ENCODE measurements at regions not wholly inside any gene's neighbourhood (a gene's known extent, or its start where the extent isn't known, plus 50 kb on each side); places are given as distances from the start of the nearest gene placed in this dataset.

- no peaks in the 10 kb centered on the region for H3K36me3 ChIP-seq
- H3K27ac ChIP-seq = no peak overlapping the region
- DNase-seq (ENCODE audit: low spot score in 2 of 2) = no peak
- intact Hi-C loops (cut with DNase I; ENCODE audit: low total_unique reads) = no loop called here
- no peaks in the 10 kb centered on the region for H3K4me1 ChIP-seq
- TF ChIP-seq POLR2A (IDR thresholded peaks at IDR 0.05) = no peak
- TF ChIP-seq POLR2AphosphoS5 (IDR thresholded peaks at IDR 0.05) = no peak
- TF ChIP-seq, protein P1, sequence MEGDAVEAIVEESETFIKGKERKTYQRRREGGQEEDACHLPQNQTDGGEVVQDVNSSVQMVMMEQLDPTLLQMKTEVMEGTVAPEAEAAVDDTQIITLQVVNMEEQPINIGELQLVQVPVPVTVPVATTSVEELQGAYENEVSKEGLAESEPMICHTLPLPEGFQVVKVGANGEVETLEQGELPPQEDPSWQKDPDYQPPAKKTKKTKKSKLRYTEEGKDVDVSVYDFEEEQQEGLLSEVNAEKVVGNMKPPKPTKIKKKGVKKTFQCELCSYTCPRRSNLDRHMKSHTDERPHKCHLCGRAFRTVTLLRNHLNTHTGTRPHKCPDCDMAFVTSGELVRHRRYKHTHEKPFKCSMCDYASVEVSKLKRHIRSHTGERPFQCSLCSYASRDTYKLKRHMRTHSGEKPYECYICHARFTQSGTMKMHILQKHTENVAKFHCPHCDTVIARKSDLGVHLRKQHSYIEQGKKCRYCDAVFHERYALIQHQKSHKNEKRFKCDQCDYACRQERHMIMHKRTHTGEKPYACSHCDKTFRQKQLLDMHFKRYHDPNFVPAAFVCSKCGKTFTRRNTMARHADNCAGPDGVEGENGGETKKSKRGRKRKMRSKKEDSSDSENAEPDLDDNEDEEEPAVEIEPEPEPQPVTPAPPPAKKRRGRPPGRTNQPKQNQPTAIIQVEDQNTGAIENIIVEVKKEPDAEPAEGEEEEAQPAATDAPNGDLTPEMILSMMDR (IDR thresholded peaks at IDR 0.05) = no peak
- H3K27me3 ChIP-seq = no peaks in the 10 kb centered on the region
- no peaks in the 10 kb centered on the region for H3K9me3 ChIP-seq
- H3K4me3 ChIP-seq = no peak overlapping the region
These were observed 325.5 kb upstream of the ARID1B start for GRCh38 chr6:156451726-156452125.

DNA sequence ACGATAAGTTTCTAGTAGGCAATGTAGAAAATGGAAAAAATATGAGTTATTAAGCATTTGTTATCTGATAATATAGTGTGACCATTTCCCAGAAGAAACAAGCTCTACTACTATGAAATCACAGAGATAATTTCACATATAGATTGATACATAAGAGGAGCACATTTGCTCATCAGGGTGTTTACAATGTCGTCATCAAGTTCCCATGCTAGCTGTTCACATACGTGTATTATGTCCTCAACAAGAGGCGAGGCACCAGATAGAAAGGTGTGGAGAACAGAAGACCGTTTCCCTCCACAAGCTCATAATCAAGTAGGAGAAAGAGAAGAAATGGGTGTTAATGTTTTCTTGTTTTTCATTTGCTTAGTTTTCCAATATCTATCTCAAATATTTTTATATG is 326.1 kb upstream of the ARID1B start:
- Histone ChIP-seq H3K36me3 (no peaks in the 10 kb centered on the region), H3K27me3 (no peaks in the 10 kb centered on the region), H3K4me3 (no peak overlapping the region), H3K9me3 (no peaks in the 10 kb centered on the region), H3K27ac (no peak overlapping the region), H3K4me1 (no peaks in the 10 kb centered on the region)
- intact Hi-C loops (cut with DNase I; ENCODE audit: low total_unique reads) = no loop called here
- DNase-seq (ENCODE audit: low spot score in 2 of 2) = no peak
- TF ChIP-seq, protein P1 (IDR thresholded peaks at IDR 0.05) = no peak

- no peak for DNase-seq (ENCODE audit: low spot score in 2 of 2)
- H3K36me3 ChIP-seq = no peaks in the 10 kb centered on the region
- TF ChIP-seq POLR2A (IDR thresholded peaks at IDR 0.05) (no peak), POLR2AphosphoS5 (IDR thresholded peaks at IDR 0.05) (no peak)
- TF ChIP-seq, protein P1 (IDR thresholded peaks at IDR 0.05) = no peak
- no peaks in the 10 kb centered on the region for H3K4me1 ChIP-seq
- no peak overlapping the region for H3K27ac ChIP-seq
- no peaks in the 10 kb centered on the region for H3K27me3 ChIP-seq
- intact Hi-C loops (cut with DNase I; ENCODE audit: low total_unique reads) = no loop called here
- H3K9me3 ChIP-seq = no peaks in the 10 kb centered on the region
- H3K4me3 ChIP-seq = no peak overlapping the region
These were observed 326.8 kb upstream of the ARID1B start for GRCh38 chr6:156450421-156450820.

GRCh38 chr6:156449569-156449968 is 327.6 kb upstream of the ARID1B start:
- Histone ChIP-seq H3K9me3 (no peaks in the 10 kb centered on the region), H3K4me3 (no peak overlapping the region), H3K36me3 (no peaks in the 10 kb centered on the region), H3K27me3 (no peaks in the 10 kb centered on the region), H3K4me1 (no peaks in the 10 kb centered on the region), H3K27ac (no peak overlapping the region)
- no peak for DNase-seq (ENCODE audit: low spot score in 2 of 2)
- TF ChIP-seq POLR2AphosphoS5 (IDR thresholded peaks at IDR 0.05) = no peak
- TF ChIP-seq, protein P1 (IDR thresholded peaks at IDR 0.05) = no peak
- TF ChIP-seq POLR2A (IDR thresholded peaks at IDR 0.05) = no peak
- intact Hi-C loops (cut with DNase I; ENCODE audit: low total_unique reads) = no loop called here

DNA sequence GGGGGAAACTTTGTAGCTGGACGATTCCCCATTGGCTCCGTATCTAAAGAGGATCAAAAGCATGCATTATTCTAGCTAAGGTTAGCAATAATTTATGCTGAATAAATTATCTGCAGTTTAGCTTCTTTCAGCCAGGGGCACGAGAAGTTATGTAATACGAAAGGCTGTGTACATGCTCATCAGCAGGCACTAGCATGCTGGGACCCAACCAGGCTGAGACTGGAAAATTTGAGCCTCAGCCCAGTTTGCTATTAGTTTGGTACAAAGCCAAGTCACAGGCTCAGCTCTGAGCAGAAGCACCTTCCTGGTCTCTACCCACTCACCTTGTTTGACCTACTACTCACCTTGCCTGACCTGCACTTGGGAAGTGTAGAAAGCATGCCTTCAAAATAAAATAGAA is 328.1 kb upstream of the ARID1B start:
- Histone ChIP-seq H3K36me3 (no peaks in the 10 kb centered on the region), H3K27me3 (no peaks in the 10 kb centered on the region), H3K4me1 (no peaks in the 10 kb centered on the region), H3K9me3 (no peaks in the 10 kb centered on the region), H3K4me3 (no peak overlapping the region), H3K27ac (no peak overlapping the region)
- intact Hi-C loops (cut with DNase I; ENCODE audit: low total_unique reads) = no loop called here
- DNase-seq (ENCODE audit: low spot score in 2 of 2) = peak in 1 of 2 donors; percentile 42
- TF ChIP-seq POLR2AphosphoS5 (IDR thresholded peaks at IDR 0.05) = no peak
- TF ChIP-seq, protein P1 (IDR thresholded peaks at IDR 0.05) = peak in 1 of 3 donors; percentile 11

Measured in breast epithelium (tissue), 4 donors.